H9 (cell line): ENCODE measurements at regions not wholly inside any gene's neighbourhood (a gene's known extent, or its start where the extent isn't known, plus 50 kb on each side); places are given as distances from the start of the nearest gene placed in this dataset.

ENCODE experiments used
- DNase-seq: peaks from one replicate; pipeline ENCODE4 v3.0.0-alpha.2; 2017
- H2AFZ ChIP-seq: one replicate; pipeline ENCODE4 v1.6.1; 2013; ENCODE audit warnings: mild to moderate bottlenecking, low read length, control low read depth, moderate library complexity
- H2AK5ac ChIP-seq: 2 replicates; pipeline ENCODE4 v1.6.1; 2013; ENCODE audit warnings: low read length, control low read depth, mixed read lengths; ENCODE audit not compliant: insufficient read length
- H2BK120ac ChIP-seq: one replicate; pipeline ENCODE4 v1.6.1; 2013; ENCODE audit warnings: low read depth, mild to moderate bottlenecking, low read length, control low read depth, inconsistent platforms; ENCODE audit not compliant: poor library complexity, severe bottlenecking
- H2BK12ac ChIP-seq: 2 replicates; pipeline ENCODE4 v1.6.1; 2013; ENCODE audit warnings: low read length, control low read depth, mixed read lengths, low read depth; ENCODE audit not compliant: insufficient read length
- H2BK15ac ChIP-seq: 2 replicates; pipeline ENCODE4 v1.6.1; 2013; ENCODE audit warnings: low read depth, low read length, control low read depth
- H2BK20ac ChIP-seq: one replicate; pipeline ENCODE4 v1.6.1; 2013; ENCODE audit warnings: low read depth, mild to moderate bottlenecking, low read length, control low read depth, inconsistent platforms; ENCODE audit not compliant: poor library complexity, severe bottlenecking
- H2BK5ac ChIP-seq: 2 replicates; pipeline ENCODE4 v1.6.1; 2013; ENCODE audit warnings: low read length, control low read depth, mixed read lengths; ENCODE audit not compliant: insufficient read length
- H3K14ac ChIP-seq: 2 replicates; pipeline ENCODE4 v1.6.1; 2013; ENCODE audit warnings: low read length, control low read depth; ENCODE audit not compliant: insufficient read depth
- H3K18ac ChIP-seq: 2 replicates; pipeline ENCODE4 v1.6.1; 2013; ENCODE audit warnings: low read depth, mild to moderate bottlenecking, mixed read lengths, low read length, control low read depth; ENCODE audit not compliant: insufficient read length
- H3K23ac ChIP-seq: 2 replicates; pipeline ENCODE4 v1.6.1; 2013; ENCODE audit warnings: low read length, control low read depth, mixed read lengths, low read depth; ENCODE audit not compliant: insufficient read length
- H3K23me2 ChIP-seq: 2 replicates; pipeline ENCODE4 v1.6.1; 2013; ENCODE audit warnings: low read depth, mild to moderate bottlenecking, mixed read lengths, low read length, control low read depth; ENCODE audit not compliant: insufficient read length, poor library complexity, severe bottlenecking
- H3K27ac ChIP-seq: 2 replicates; pipeline ENCODE4 v1.5.1; 2013; ENCODE audit warnings: low read length, control low read depth, mixed read lengths, low read depth; ENCODE audit not compliant: insufficient read length
- H3K27me3 ChIP-seq: 2 replicates; pipeline ENCODE4 v1.6.1; 2013; ENCODE audit warnings: low read length, control low read depth, inconsistent platforms; ENCODE audit not compliant: insufficient read depth
- H3K4ac ChIP-seq: 2 replicates; pipeline ENCODE4 v1.6.1; 2013; ENCODE audit warnings: low read depth, mild to moderate bottlenecking, control low read depth, inconsistent platforms, low read length, moderate library complexity
- H3K4me1 ChIP-seq: 2 replicates; pipeline ENCODE4 v1.6.1; 2013; ENCODE audit warnings: low read length, control low read depth, inconsistent platforms; ENCODE audit not compliant: insufficient read depth
- H3K4me2 ChIP-seq: 2 replicates; pipeline ENCODE4 v1.6.1; 2013; ENCODE audit warnings: low read length, control low read depth, mixed read lengths; ENCODE audit not compliant: insufficient read length, insufficient read depth
- H3K56ac ChIP-seq: 2 replicates; pipeline ENCODE4 v1.6.1; 2013; ENCODE audit warnings: low read depth, mild to moderate bottlenecking, mixed read lengths, low read length, control low read depth; ENCODE audit not compliant: insufficient read length
- H3K79me1 ChIP-seq: 2 replicates; pipeline ENCODE4 v1.6.1; 2013; ENCODE audit warnings: low read depth, mild to moderate bottlenecking, moderate library complexity, low read length, control low read depth, inconsistent platforms; ENCODE audit not compliant: insufficient read depth, poor library complexity, severe bottlenecking
- H3K79me2 ChIP-seq: 2 replicates; pipeline ENCODE4 v1.6.1; 2013; ENCODE audit warnings: low read length, control low read depth, inconsistent platforms; ENCODE audit not compliant: insufficient read depth
- H3K9ac ChIP-seq: 2 replicates; pipeline ENCODE4 v1.6.1; 2013; ENCODE audit warnings: low read length, control low read depth, mixed read lengths; ENCODE audit not compliant: insufficient read length; ENCODE audit errors: extremely low read depth
- H3K9me3 ChIP-seq: one replicate; pipeline ENCODE4 v1.6.1; 2013; ENCODE audit warnings: low read depth, low read length, inconsistent platforms; ENCODE audit not compliant: control insufficient read depth
- H3T11ph ChIP-seq: one replicate; pipeline ENCODE4 v1.6.1; 2013; ENCODE audit warnings: mild to moderate bottlenecking, low read length, control low read depth, inconsistent platforms
- H4K20me1 ChIP-seq: one replicate; pipeline ENCODE4 v1.6.1; 2013; ENCODE audit not compliant: control insufficient read depth, insufficient read length, insufficient read depth
- H4K5ac ChIP-seq: 2 replicates; pipeline ENCODE4 v1.6.1; 2013; ENCODE audit warnings: low read depth, mild to moderate bottlenecking, mixed read lengths, low read length, control low read depth; ENCODE audit not compliant: insufficient read length
- H4K8ac ChIP-seq: replicated peaks from 2 replicates; pipeline ENCODE4 v1.6.1; 2013; ENCODE audit warnings: low read length, control low read depth, mixed read lengths, low read depth; ENCODE audit not compliant: insufficient read length
- H4K91ac ChIP-seq: 2 replicates; pipeline ENCODE4 v1.6.1; 2013; ENCODE audit warnings: low read depth, mild to moderate bottlenecking, moderate library complexity, mixed read lengths, low read length, control low read depth; ENCODE audit not compliant: insufficient read length
- H3K27ac Mint-ChIP-seq, 3 experiments: 2 replicates in 2 of 3; 3 replicates in 1 of 3; pipeline ENCODE4 v1.8.0; 2020 to 2021; ENCODE audit warnings: mixed read lengths in 3 of 3, mild to moderate bottlenecking in 1 of 3, moderate library complexity in 1 of 3
- H3K27me3 Mint-ChIP-seq: 2 replicates; pipeline ENCODE4 v1.8.0; 2021; ENCODE audit warnings: low read depth, mild to moderate bottlenecking, moderate library complexity, mixed read lengths
- H3K36me3 Mint-ChIP-seq, 3 experiments: 2 replicates in 2 of 3; 3 replicates in 1 of 3; pipeline ENCODE4 v1.8.0; 2020 to 2021; ENCODE audit warnings: low read depth in 3 of 3, mixed read lengths in 3 of 3; ENCODE audit not compliant: insufficient read depth in 1 of 3
- H3K4me1 Mint-ChIP-seq, 2 experiments: 2 replicates each; pipeline ENCODE4 v1.8.0; 2020; ENCODE audit warnings: mixed read lengths in 2 of 2
- H3K4me3 Mint-ChIP-seq, 2 experiments: 2 replicates in 1 of 2; 3 replicates in 1 of 2; pipeline ENCODE4 v1.8.0; 2020 to 2021; ENCODE audit warnings: mild to moderate bottlenecking in 2 of 2, mixed read lengths in 2 of 2, moderate library complexity in 1 of 2
- H3K9me3 Mint-ChIP-seq, 2 experiments: 2 replicates in 1 of 2; 3 replicates in 1 of 2; pipeline ENCODE4 v1.8.0; 2020; ENCODE audit warnings: mild to moderate bottlenecking in 2 of 2, mixed read lengths in 2 of 2, moderate library complexity in 1 of 2
- WGBS: extraction: QIAGEN DNeasy Blood & Tissue Kit; methylation state at CpG from one replicate; pipeline ENCODE4 v1.1.7; 2013; ENCODE audit warnings: missing lambda C conversion rate, low lambda C conversion rate, mixed read lengths; ENCODE audit not compliant: insufficient read length; ENCODE audit errors: extremely low coverage; 5-methylcytosine and 5-hydroxymethylcytosine counted together
- TF ChIP-seq, protein P1 (sequence below): fragments of 200-600 bp; sonication (generic); conservative IDR thresholded peaks from 3 replicates; pipeline ENCODE4 v1.8.0; 2021; ENCODE audit warnings: antibody characterized with exemption, mild to moderate bottlenecking

DNA sequence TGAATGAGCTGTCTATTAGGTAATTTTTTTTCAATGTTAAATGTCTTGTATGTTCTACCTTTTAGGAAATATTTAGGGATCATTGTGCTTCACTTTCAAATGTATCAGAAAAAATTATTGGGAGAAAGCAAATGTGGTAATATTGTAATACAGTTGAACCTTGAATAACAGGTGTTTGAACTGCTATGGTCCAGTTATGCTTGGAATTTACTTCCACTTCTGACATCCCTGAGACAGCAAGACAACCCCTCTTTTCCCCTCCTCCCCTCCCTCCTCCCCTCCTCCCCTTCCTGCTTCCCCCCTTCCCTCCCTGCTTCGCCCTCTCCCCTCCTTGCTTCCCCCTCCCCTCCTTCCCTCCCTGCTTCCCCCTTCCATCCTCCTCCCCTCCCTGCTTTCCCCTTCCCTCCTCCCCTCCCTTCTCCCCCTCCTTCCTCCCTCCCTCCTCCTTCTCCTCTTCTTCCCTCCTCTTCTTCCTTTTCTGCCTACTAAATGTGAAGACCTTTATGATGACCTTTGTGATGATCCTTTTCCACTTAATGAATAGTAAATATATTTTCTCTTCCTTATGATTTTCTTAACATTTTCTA, 146.6 kb downstream of the FGF1 start:
- Histone ChIP-seq H4K91ac (no peak overlapping the region), H3K79me1 (no peaks in the 10 kb centered on the region), H3K14ac (no peak overlapping the region), H3K4ac (no peak overlapping the region), H3K9me3 (no peaks in the 10 kb centered on the region), H3T11ph (no peak overlapping the region), H3K9ac (no peak overlapping the region), H3K79me2 (no peaks in the 10 kb centered on the region), H2BK5ac (no peak overlapping the region), H2AFZ (no peak overlapping the region), H2BK20ac (no peak overlapping the region), H3K23me2 (no peaks in the 10 kb centered on the region), H3K27ac (no peak overlapping the region), H2BK15ac (no peak overlapping the region), H3K4me2 (no peak overlapping the region), H2AK5ac (no peak overlapping the region), H3K27me3 (no peaks in the 10 kb centered on the region), H4K5ac (no peak overlapping the region), H2BK12ac (no peak overlapping the region), H4K8ac (no peak overlapping the region), H2BK120ac (no peak overlapping the region), H3K23ac (no peak overlapping the region), H3K4me1 (peaks cover 2% of the 10 kb centered on the region; the same call in 1 of the 2 replicates), H3K56ac (no peak overlapping the region), H4K20me1 (no peaks in the 10 kb centered on the region), H3K18ac (no peak overlapping the region)
- TF ChIP-seq, protein P1, sequence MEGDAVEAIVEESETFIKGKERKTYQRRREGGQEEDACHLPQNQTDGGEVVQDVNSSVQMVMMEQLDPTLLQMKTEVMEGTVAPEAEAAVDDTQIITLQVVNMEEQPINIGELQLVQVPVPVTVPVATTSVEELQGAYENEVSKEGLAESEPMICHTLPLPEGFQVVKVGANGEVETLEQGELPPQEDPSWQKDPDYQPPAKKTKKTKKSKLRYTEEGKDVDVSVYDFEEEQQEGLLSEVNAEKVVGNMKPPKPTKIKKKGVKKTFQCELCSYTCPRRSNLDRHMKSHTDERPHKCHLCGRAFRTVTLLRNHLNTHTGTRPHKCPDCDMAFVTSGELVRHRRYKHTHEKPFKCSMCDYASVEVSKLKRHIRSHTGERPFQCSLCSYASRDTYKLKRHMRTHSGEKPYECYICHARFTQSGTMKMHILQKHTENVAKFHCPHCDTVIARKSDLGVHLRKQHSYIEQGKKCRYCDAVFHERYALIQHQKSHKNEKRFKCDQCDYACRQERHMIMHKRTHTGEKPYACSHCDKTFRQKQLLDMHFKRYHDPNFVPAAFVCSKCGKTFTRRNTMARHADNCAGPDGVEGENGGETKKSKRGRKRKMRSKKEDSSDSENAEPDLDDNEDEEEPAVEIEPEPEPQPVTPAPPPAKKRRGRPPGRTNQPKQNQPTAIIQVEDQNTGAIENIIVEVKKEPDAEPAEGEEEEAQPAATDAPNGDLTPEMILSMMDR = no peak
- Mint-ChIP-seq H3K4me1 (peaks cover 14 to 19% of the 10 kb centered on the region in 2 experiments), H3K27ac (no peak overlapping the region), H3K4me3 (no peak overlapping the region), H3K36me3 (peaks cover 6 to 10% (median 7%) of the 10 kb centered on the region in 3 experiments), H3K27me3 (no peaks in the 10 kb centered on the region), H3K9me3 (peaks cover 13 to 16% of the 10 kb centered on the region in 2 experiments; a peak in 4 of 5 replicates)
- no CpG with 5 or more reads among the region's 1 CpG for WGBS
- DNase-seq = no peak
